Mesodermal cell (in vitro differentiated cells): ENCODE measurements at regions not wholly inside any gene's neighbourhood (a gene's known extent, or its start where the extent isn't known, plus 50 kb on each side); places are given as distances from the start of the nearest gene placed in this dataset.
"Not testable (repeated sequence)": the region's sequence is repeated elsewhere in the genome, so short reads cannot be mapped to it uniquely, and the experiment has no call there.

ENCODE experiments used
- H3K27ac ChIP-seq: 2 replicates; pipeline ENCODE4 v1.7.0; 2013; ENCODE audit warnings: mild to moderate bottlenecking, low read depth, low read length, moderate library complexity; ENCODE audit not compliant: severe bottlenecking
- H3K36me3 ChIP-seq: 2 replicates; pipeline ENCODE4 v1.7.1; 2013; ENCODE audit warnings: mild to moderate bottlenecking, low read length, moderate library complexity; ENCODE audit not compliant: control insufficient read depth, insufficient read depth
- H3K4me1 ChIP-seq: one replicate; pipeline ENCODE4 v1.7.1; 2013; ENCODE audit warnings: mild to moderate bottlenecking, low read length; ENCODE audit not compliant: insufficient read depth, control insufficient read depth, poor library complexity, severe bottlenecking
- H3K4me3 ChIP-seq: 2 replicates; pipeline ENCODE4 v1.7.0; 2013; ENCODE audit warnings: low read length, control low read depth, mild to moderate bottlenecking; ENCODE audit not compliant: insufficient read depth, poor library complexity, severe bottlenecking; ENCODE audit errors: extremely low read depth
- H3K9me3 ChIP-seq: 2 replicates; pipeline ENCODE4 v1.7.1; 2013; ENCODE audit warnings: mild to moderate bottlenecking, low read length, moderate library complexity; ENCODE audit not compliant: control insufficient read depth
- WGBS, 2 experiments: methylation state at CpG; one replicate each; pipeline ENCODE4 v1.1.5; 2013; ENCODE audit warnings: missing lambda C conversion rate in 2 of 2; ENCODE audit not compliant: insufficient coverage in 2 of 2; 5-methylcytosine and 5-hydroxymethylcytosine counted together

DNA sequence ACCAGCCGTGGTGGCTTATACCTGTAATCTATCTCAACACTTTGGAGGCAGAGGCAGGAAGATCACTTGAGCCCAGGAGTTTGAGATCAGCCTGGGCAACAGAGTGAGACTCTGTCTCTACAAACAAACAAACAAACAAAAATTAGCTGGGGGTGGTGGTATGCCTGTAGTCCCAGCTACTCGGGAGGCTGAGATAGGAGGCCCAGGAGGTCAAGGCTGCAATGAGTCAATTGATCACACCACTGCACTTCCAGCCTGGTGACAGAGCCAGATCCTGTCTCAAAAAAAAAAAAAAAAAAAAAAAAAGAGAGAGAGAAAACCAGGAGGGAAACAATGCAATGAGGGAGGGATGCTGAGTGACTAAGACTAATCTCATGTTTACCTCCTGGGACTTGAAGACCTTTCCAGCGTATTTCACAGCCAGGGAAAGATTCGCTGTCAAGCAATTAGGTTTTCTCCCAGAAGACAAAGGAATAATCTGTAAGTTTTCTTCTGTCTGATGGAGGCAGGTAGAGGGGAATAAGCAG is 51.1 kb upstream of the MIER3 start:
- no peaks in the 10 kb centered on the region for H3K9me3 ChIP-seq
- H3K27ac ChIP-seq, result no peak overlapping the region
- 86 to 100% methylated on average over 2 of the region's 4 CpGs for WGBS, 2 experiments
- H3K4me1 ChIP-seq, result no peaks in the 10 kb centered on the region
- no peaks in the 10 kb centered on the region for H3K36me3 ChIP-seq
- no peak overlapping the region for H3K4me3 ChIP-seq

DNA sequence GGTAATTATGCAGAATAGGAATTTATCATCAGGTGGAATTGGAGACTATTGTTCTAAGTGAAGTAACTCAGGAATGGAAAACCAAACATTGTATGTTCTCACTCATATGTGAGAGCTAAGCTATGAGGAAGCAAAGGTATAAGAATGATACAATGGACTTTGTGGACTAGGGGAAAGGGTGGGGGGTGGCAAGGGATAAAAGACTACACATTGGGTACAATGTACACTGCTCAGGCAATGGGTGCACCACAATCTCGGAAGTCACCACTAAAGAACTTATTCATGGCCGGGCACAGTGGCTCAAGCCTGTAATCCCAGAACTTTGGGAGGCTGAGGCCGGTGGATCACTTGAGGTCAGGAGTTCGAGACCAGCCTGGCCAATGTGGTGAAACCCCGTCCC is 51.6 kb upstream of the MIER3 start:
- not testable (repeated sequence) for H3K36me3 ChIP-seq, H3K4me1 ChIP-seq, H3K4me3 ChIP-seq, H3K9me3 ChIP-seq, H3K27ac ChIP-seq
- WGBS, 2 experiments, result 83 to 93% methylated on average over 4 to 5 of the region's 5 CpGs

DNA sequence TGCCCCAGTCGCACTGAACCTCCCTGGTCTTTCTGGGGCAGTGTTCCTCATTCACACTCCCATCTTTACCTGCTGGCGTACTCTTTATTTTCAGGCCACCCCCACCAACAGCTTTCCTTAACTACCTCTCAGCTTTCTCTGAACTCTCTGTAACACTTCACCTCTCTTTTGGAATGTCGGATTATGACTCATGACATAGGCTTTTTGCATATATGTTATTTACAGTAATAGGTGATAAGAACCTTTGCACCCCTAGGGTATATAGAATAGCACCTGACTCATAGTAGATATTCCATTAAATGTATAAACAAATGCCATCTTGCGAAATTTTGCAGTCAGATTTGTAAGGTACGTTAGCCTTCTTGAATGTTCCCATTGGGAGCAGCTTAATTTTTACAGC is 52.9 kb upstream of the MIER3 start:
- WGBS, 2 experiments, result 78 to 89% methylated on average over 2 of the region's 5 CpGs
- no peaks in the 10 kb centered on the region for H3K36me3 ChIP-seq
- H3K4me3 ChIP-seq, result no peak overlapping the region
- no peaks in the 10 kb centered on the region for H3K4me1 ChIP-seq
- H3K9me3 ChIP-seq, result no peaks in the 10 kb centered on the region
- no peak overlapping the region for H3K27ac ChIP-seq

DNA sequence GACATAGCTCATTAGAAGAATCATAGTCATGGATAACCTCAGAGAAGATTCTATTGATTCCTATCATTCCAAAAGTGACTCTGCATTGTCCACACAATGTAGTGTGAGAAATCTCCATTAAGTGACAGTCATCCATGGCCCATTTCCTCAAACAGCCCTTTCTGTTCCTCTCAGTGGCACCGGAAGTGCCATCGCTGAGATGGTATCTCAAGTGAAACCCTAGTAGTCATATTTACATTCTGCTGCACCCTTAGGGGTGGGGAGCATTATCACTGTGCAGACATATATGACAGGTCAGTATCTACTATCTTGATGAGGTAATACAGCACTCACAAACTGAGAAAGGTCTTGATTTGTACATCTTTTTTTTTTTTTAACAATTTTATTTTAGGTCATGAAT is 55.4 kb upstream of the MIER3 start:
- no peak overlapping the region for H3K27ac ChIP-seq
- no peaks in the 10 kb centered on the region for H3K9me3 ChIP-seq
- H3K4me3 ChIP-seq, result no peak overlapping the region
- WGBS, 2 experiments, result 100% methylated on average over 1 to 2 of the region's 2 CpGs
- no peaks in the 10 kb centered on the region for H3K4me1 ChIP-seq
- H3K36me3 ChIP-seq, result no peaks in the 10 kb centered on the region

DNA sequence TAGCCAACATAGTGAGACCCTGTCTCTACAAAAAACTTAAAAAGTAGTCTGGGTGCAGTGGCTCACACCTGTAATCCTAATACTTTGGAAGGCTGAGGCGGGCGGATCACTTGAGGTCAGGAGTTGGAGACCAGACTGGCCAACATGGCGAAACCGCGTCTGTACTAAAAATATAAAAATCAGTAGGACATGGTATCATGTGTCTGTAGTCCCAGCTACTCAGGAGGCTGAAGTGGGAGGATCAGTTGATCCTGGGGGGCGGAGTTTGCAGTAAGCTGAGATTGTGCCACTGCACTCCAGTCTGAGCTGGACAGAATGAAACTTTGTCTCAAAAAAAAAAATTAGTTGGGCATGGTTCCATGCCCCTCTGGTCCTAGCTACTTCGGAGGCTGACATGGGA is 57.9 kb upstream of the MIER3 start:
- whole genome bisulfite sequencing, 2 experiments, result 88 to 90% methylated on average over 3 to 6 of the region's 7 CpGs
- H3K4me1 ChIP-seq, result no peaks in the 10 kb centered on the region

DNA sequence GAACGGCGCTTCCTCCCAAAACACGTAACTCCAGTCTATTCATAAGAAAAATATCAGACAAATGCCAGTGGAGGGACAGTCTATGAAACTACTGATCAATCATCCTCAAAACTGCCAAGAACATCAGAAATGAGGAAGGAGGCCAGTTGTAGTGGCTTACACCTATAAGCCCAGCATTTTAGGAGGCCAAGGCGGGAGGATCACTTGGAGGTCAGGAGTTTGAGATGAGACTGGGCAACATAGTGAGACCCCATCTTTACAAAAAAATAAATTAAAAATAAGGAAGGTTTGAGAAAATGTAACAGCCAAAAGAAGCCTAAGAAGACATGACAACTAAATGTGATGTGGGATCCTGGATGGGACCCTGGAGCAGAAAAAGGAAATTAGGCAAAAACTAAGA is 58.9 kb upstream of the MIER3 start:
- no peaks in the 10 kb centered on the region for H3K9me3 ChIP-seq
- H3K4me3 ChIP-seq, result no peak overlapping the region
- no peak overlapping the region for H3K27ac ChIP-seq
- H3K36me3 ChIP-seq, result no peaks in the 10 kb centered on the region
- H3K4me1 ChIP-seq, result no peaks in the 10 kb centered on the region
- WGBS, 2 experiments, result 100% methylated on average over 3 of the region's 4 CpGs; no CpG with 5 or more reads in 1 of the 2 experiments

More for the DNA sequence above, 57.9 kb upstream of the MIER3 start:
- H3K36me3 ChIP-seq, result no peaks in the 10 kb centered on the region
- H3K9me3 ChIP-seq, result no peaks in the 10 kb centered on the region
- no peak overlapping the region for H3K4me3 ChIP-seq
- no peak overlapping the region for H3K27ac ChIP-seq

DNA sequence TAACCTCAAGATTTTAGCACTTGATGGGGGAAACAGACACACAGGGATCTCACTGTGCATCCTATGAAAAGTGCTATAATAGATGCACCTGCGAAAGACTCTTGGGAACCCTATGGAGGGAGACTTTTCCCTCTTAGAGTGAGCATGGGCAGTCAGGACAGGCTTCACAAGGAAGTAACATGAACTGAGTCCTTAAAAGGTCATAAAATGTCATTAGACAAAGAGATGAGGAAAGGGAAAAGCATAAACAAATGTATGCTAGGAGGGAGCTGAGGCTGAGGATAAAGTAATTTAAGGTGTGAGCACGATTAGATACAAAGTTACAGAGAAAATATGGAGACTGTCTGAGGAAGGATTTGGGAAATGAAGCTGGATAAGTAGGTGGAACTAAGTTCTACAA is 60.6 kb upstream of the MIER3 start:
- Histone ChIP-seq H3K4me1 (no peaks in the 10 kb centered on the region), H3K27ac (no peak overlapping the region), H3K4me3 (no peak overlapping the region), H3K9me3 (no peaks in the 10 kb centered on the region), H3K36me3 (no peaks in the 10 kb centered on the region)
- WGBS, 2 experiments, result 95 to 100% methylated on average over 2 of the region's 2 CpGs

DNA sequence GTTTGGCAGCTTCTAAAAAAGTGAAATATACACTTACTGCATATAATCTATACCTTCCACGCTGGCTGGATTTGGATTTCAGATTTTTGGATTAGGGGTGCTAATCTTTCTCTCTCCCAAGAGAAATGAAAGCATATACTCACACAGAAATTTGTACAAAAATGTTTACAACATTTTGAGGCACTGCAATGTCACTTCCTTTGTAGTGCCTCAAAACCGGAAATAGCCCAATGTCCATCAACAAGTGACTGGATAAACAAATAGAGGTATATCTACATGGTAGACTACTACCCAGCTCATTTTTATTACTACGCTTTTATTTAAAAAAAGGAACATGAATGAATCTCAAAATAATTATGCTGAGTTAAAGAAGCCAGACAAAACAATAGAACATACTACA is 74.0 kb upstream of the MIER3 start:
- Histone ChIP-seq H3K4me3 (no peak overlapping the region), H3K27ac (no peak overlapping the region), H3K36me3 (no peaks in the 10 kb centered on the region), H3K9me3 (no peaks in the 10 kb centered on the region), H3K4me1 (no peaks in the 10 kb centered on the region)
- WGBS, 2 experiments, result 83% methylated on average over 1 of the region's 3 CpGs; no CpG with 5 or more reads in 1 of the 2 experiments

DNA sequence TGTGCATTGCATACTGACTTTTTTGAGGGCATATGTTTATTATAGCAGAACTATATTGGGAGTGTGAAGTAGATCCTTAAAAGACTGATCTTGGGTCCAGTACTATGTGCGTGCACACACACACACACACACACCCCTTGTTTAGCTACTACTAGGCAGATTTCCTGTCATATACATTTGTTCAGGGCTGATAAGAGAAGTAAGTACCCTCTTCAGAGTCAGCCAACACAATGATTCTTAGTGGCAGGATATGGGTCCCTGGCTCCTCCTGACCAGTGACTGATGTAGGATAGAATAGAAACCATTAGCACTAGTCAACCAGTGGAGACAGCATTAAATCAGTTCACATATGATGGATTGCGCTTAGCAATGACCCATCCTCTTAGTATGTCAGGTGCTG is 76.2 kb upstream of the MIER3 start:
- H3K4me3 ChIP-seq, result no peak overlapping the region
- H3K9me3 ChIP-seq, result no peaks in the 10 kb centered on the region
- peaks cover 5% of the 10 kb centered on the region for H3K4me1 ChIP-seq
- WGBS, 2 experiments, result 91% methylated on average over 1 of the region's 2 CpGs; no CpG with 5 or more reads in 1 of the 2 experiments
- no peak overlapping the region for H3K27ac ChIP-seq
- no peaks in the 10 kb centered on the region for H3K36me3 ChIP-seq

DNA sequence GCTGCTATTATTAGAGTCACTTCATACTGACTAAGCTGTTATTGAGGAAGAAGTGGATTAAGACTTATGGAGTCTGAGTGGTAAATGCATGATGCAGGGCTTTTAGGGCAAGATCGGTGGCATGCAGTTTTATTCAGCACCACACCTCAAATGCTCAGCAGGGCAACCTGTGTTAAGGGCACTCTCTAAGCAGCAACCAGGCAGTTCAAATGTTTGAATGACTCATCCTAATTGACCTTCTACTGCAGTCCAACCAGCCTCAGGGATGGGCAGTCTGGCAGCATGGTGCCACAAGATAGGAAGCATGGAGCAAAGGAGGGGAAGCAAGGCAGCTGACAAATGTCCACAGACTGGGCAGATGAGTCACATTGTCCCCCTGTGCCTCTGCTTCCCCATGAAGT is 80.2 kb upstream of the MIER3 start:
- no peak overlapping the region for H3K27ac ChIP-seq
- H3K36me3 ChIP-seq, result no peaks in the 10 kb centered on the region
- H3K4me3 ChIP-seq, result no peak overlapping the region
- H3K4me1 ChIP-seq, result peaks cover 5% of the 10 kb centered on the region
- no CpG with 5 or more reads among the region's 1 CpG for WGBS, 2 experiments
- H3K9me3 ChIP-seq, result no peaks in the 10 kb centered on the region

DNA sequence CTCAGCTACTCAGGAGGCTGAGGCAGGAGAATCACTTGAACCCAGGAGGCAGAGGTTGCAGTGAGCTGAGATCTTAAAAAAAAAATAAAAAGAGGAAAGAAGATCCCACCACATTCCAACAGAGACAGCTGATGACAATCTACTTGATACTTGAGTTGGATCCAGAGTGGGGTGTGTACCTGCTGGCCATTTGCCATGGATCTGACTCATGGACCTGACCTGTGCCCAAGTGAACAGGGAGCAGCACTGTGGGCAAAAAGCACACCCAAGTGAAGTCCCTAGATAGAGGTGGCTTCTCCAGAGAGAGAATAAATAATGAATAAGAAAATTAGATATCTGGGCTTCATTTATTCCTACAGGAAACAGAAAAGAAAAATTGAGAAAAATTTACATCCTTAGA is 81.2 kb upstream of the MIER3 start:
- H3K4me3 ChIP-seq, result no peak overlapping the region
- peaks cover 5% of the 10 kb centered on the region for H3K4me1 ChIP-seq

More for the DNA sequence above, 81.2 kb upstream of the MIER3 start:
- no peak overlapping the region for H3K27ac ChIP-seq
- no peaks in the 10 kb centered on the region for H3K9me3 ChIP-seq
- no peaks in the 10 kb centered on the region for H3K36me3 ChIP-seq
